Neural cell (in vitro differentiated cells): ENCODE measurements at regions not wholly inside any gene's neighbourhood (a gene's known extent, or its start where the extent isn't known, plus 50 kb on each side); places are given as distances from the start of the nearest gene placed in this dataset.

Experiments used
- H2AFZ ChIP-seq: fragments of 200-600, 300-800 bp; sonication (generic), shearing (Covaris generic); 2 replicates; pipeline ENCODE4 v1.6.0; 2014; ENCODE audit warnings: low read depth, mild to moderate bottlenecking, antibody characterized with exemption, low read length, moderate library complexity
- H3F3A ChIP-seq: fragments of 200-600 bp; shearing (Covaris generic); 2 replicates; pipeline ENCODE4 v1.6.1; 2016; ENCODE audit warnings: mild to moderate bottlenecking, moderate library complexity, mixed read lengths, antibody characterized with exemption, low read length; ENCODE audit not compliant: insufficient read depth, poor library complexity, severe bottlenecking
- H3K27ac ChIP-seq: fragments of 200-600, 300-800 bp; sonication (generic), shearing (Covaris generic); 2 replicates; pipeline ENCODE4 v1.5.1; 2014; ENCODE audit warnings: mild to moderate bottlenecking, low read length, moderate library complexity
- H3K27me3 ChIP-seq: fragments of 300-800, 200-600 bp; sonication (generic), shearing (Covaris generic); 2 replicates; pipeline ENCODE4 v1.6.0; 2014; ENCODE audit warnings: mild to moderate bottlenecking, low read depth, low read length, moderate library complexity; ENCODE audit not compliant: insufficient read depth
- H3K36me3 ChIP-seq: fragments of 300-800, 200-600 bp; sonication (generic), shearing (Covaris generic); 2 replicates; pipeline ENCODE4 v1.5.1; 2014; ENCODE audit warnings: mild to moderate bottlenecking, antibody characterized with exemption, low read length, moderate library complexity; ENCODE audit not compliant: insufficient read depth
- H3K4me2 ChIP-seq: fragments of 300-800, 200-600 bp; sonication (generic), shearing (Covaris generic); 2 replicates; pipeline ENCODE4 v1.6.0; 2014; ENCODE audit warnings: mild to moderate bottlenecking, low read length
- H3K4me3 ChIP-seq: fragments of 300-800, 200-600 bp; sonication (generic), shearing (Covaris generic); 2 replicates; pipeline ENCODE4 v1.5.1; 2014; ENCODE audit warnings: mild to moderate bottlenecking, low read length, moderate library complexity
- H3K79me2 ChIP-seq: fragments of 200-600 bp; shearing (Covaris generic); replicated peaks from 2 replicates; pipeline ENCODE4 v1.6.0; 2014; ENCODE audit warnings: mild to moderate bottlenecking, low read length, moderate library complexity; ENCODE audit not compliant: insufficient read depth
- H3K9ac ChIP-seq: fragments of 300-800, 200-600 bp; sonication (generic), shearing (Covaris generic); 2 replicates; pipeline ENCODE4 v1.6.1; 2016; ENCODE audit warnings: mild to moderate bottlenecking, low read length, mixed read lengths
- H3K9me2 ChIP-seq: fragments of 200-600 bp; shearing (Covaris generic); 2 replicates; pipeline ENCODE4 v1.6.1; 2016; ENCODE audit warnings: mild to moderate bottlenecking, low read length, mixed read lengths; ENCODE audit not compliant: insufficient read depth
- H3K9me3 ChIP-seq: fragments of 200-600, 300-800 bp; sonication (generic), shearing (Covaris generic); 2 replicates; pipeline ENCODE4 v1.6.1; 2016; ENCODE audit warnings: mild to moderate bottlenecking, mixed run types, low read length, moderate library complexity, mixed read lengths
- H4K20me1 ChIP-seq: fragments of 200-600 bp; shearing (Covaris generic); 2 replicates; pipeline ENCODE4 v1.6.1; 2016; ENCODE audit warnings: mild to moderate bottlenecking, mixed run types; ENCODE audit not compliant: insufficient read depth
- CTCF ChIP-seq: fragments of 450-650 bp; IDR thresholded peaks from 2 replicates; pipeline ENCODE4 v1.5.1; 2014; ENCODE audit warnings: antibody characterized with exemption, mild to moderate bottlenecking, moderate library complexity; ENCODE audit not compliant: poor library complexity, severe bottlenecking
- EP300 ChIP-seq: fragments of 450-650 bp; conservative IDR thresholded peaks from 2 replicates; pipeline ENCODE4 v1.6.1; 2014; ENCODE audit warnings: antibody characterized with exemption, mild to moderate bottlenecking, moderate library complexity; ENCODE audit not compliant: poor library complexity, severe bottlenecking
- EZH2 ChIP-seq: fragments of 200-600, 300-800 bp; shearing (Covaris generic), sonication (generic); IDR thresholded peaks from 2 replicates; pipeline ENCODE4 v1.6.1; 2014; ENCODE audit warnings: antibody characterized with exemption, low read length, borderline replicate concordance, mild to moderate bottlenecking; ENCODE audit not compliant: insufficient read depth, poor library complexity, severe bottlenecking
- MXI1 ChIP-seq: fragments of 450-650 bp; conservative IDR thresholded peaks from 2 replicates; pipeline ENCODE4 v1.6.1; 2014; ENCODE audit warnings: antibody characterized with exemption, mild to moderate bottlenecking; ENCODE audit not compliant: poor library complexity, severe bottlenecking
- POLR2AphosphoS5 ChIP-seq: IDR thresholded peaks from 2 replicates; pipeline ENCODE4 v1.6.1; 2012
- RAD21 ChIP-seq: fragments of 450-650 bp; conservative IDR thresholded peaks from 2 replicates; pipeline ENCODE4 v1.6.1; 2014; ENCODE audit warnings: antibody characterized with exemption, mild to moderate bottlenecking, moderate library complexity
- REST ChIP-seq: IDR thresholded peaks from 2 replicates; pipeline ENCODE4 v1.6.1; 2012; ENCODE audit warnings: borderline replicate concordance
- SMC3 ChIP-seq: fragments of 450-650 bp; conservative IDR thresholded peaks from 2 replicates; pipeline ENCODE4 v1.6.1; 2014; ENCODE audit warnings: antibody characterized with exemption, mild to moderate bottlenecking, moderate library complexity; ENCODE audit not compliant: poor library complexity
- TAF1 ChIP-seq: IDR thresholded peaks from 2 replicates; pipeline ENCODE4 v1.6.1; 2012; ENCODE audit warnings: low read depth

- Histone ChIP-seq H3F3A (no peaks in the 10 kb centered on the region), H3K27ac (no peak overlapping the region), H4K20me1 (no peaks in the 10 kb centered on the region), H3K36me3 (no peaks in the 10 kb centered on the region), H3K4me3 (no peak overlapping the region), H3K9me2 (no peaks in the 10 kb centered on the region), H3K4me2 (no peak overlapping the region), H3K9ac (no peak overlapping the region), H3K9me3 (no peaks in the 10 kb centered on the region), H2AFZ (no peak overlapping the region), H3K79me2 (no peaks in the 10 kb centered on the region), H3K27me3 (no peaks in the 10 kb centered on the region)
- TF ChIP-seq SMC3 = no peak
- no peak for TF ChIP-seq REST
- TF ChIP-seq EP300 = no peak
- no peak for TF ChIP-seq RAD21
- no peak for TF ChIP-seq EZH2
- no peak for TF ChIP-seq CTCF
- TF ChIP-seq MXI1 = no peak
- no peak for TF ChIP-seq POLR2AphosphoS5
- no peak for TF ChIP-seq TAF1
These were observed 482.0 kb downstream of the AMY1C start for GRCh38 chr1:104231676-104232075.

- Histone ChIP-seq H3K9me2 (no peaks in the 10 kb centered on the region), H3K9ac (no peak overlapping the region), H3F3A (no peaks in the 10 kb centered on the region), H3K4me3 (no peak overlapping the region), H3K36me3 (no peaks in the 10 kb centered on the region), H3K9me3 (no peaks in the 10 kb centered on the region), H3K79me2 (no peaks in the 10 kb centered on the region), H3K27me3 (no peaks in the 10 kb centered on the region), H2AFZ (no peak overlapping the region), H3K4me2 (no peak overlapping the region), H4K20me1 (no peaks in the 10 kb centered on the region), H3K27ac (no peak overlapping the region)
- TF ChIP-seq MXI1 (no peak), EP300 (no peak), REST (no peak), TAF1 (no peak), EZH2 (no peak), CTCF (no peak), SMC3 (no peak), POLR2AphosphoS5 (no peak), RAD21 (no peak)
These were observed 485.4 kb downstream of the AMY1C start for GRCh38 chr1:104235141-104235540.
